Liver (tissue), 3 donors: ENCODE measurements at regions not wholly inside any gene's neighbourhood (a gene's known extent, or its start where the extent isn't known, plus 50 kb on each side); places are given as distances from the start of the nearest gene placed in this dataset.

Experiments
- ATF3 ChIP-seq: IDR thresholded peaks from 2 replicates; pipeline ENCODE4 v1.6.1; 2016; ENCODE audit warnings: antibody characterized with exemption
- EGR1 ChIP-seq, 2 donors: IDR thresholded peaks; 2 replicates each; pipeline ENCODE4 v1.6.1; 2016 to 2018; ENCODE audit warnings: antibody characterized with exemption in 2 of 2, low read depth in 2 of 2
- GABPA ChIP-seq, 2 donors: IDR thresholded peaks in 1 of 2; conservative IDR thresholded peaks in 1 of 2; 2 replicates each; pipeline ENCODE4 v1.6.1; 2016; ENCODE audit warnings: antibody characterized with exemption in 2 of 2, mild to moderate bottlenecking in 1 of 2, moderate library complexity in 1 of 2
- JUND ChIP-seq, 2 donors: IDR thresholded peaks; 2 replicates each; pipeline ENCODE4 v1.6.1; 2016; ENCODE audit warnings: antibody characterized with exemption in 2 of 2
- RXRA ChIP-seq, 2 donors: IDR thresholded peaks; 2 replicates each; pipeline ENCODE4 v1.6.1; 2017 to 2018; ENCODE audit warnings: antibody characterized with exemption in 2 of 2, mild to moderate bottlenecking in 1 of 2
- SP1 ChIP-seq: IDR thresholded peaks from 2 replicates; pipeline ENCODE4 v1.6.1; 2018; ENCODE audit warnings: antibody characterized with exemption, mild to moderate bottlenecking
- TAF1 ChIP-seq: conservative IDR thresholded peaks from 2 replicates; pipeline ENCODE4 v1.6.1; 2016; ENCODE audit warnings: antibody characterized with exemption, mild to moderate bottlenecking
- YY1 ChIP-seq: IDR thresholded peaks from 2 replicates; pipeline ENCODE4 v1.6.1; 2016; ENCODE audit warnings: antibody characterized with exemption, mild to moderate bottlenecking
- TF ChIP-seq, protein P1 (sequence below): fragments of 150-350 bp; IDR thresholded peaks from 2 replicates; pipeline ENCODE4 v1.5.1; 2017; ENCODE audit warnings: improper control_type of control experiment, low read depth, low read length; ENCODE audit not compliant: missing input control
- TF ChIP-seq, protein P2 (sequence below): IDR thresholded peaks from 2 replicates; pipeline ENCODE4 v1.6.1; 2016; ENCODE audit warnings: antibody characterized with exemption, mild to moderate bottlenecking
- donor health status: healthy.
- donor health status: healthy.

DNA sequence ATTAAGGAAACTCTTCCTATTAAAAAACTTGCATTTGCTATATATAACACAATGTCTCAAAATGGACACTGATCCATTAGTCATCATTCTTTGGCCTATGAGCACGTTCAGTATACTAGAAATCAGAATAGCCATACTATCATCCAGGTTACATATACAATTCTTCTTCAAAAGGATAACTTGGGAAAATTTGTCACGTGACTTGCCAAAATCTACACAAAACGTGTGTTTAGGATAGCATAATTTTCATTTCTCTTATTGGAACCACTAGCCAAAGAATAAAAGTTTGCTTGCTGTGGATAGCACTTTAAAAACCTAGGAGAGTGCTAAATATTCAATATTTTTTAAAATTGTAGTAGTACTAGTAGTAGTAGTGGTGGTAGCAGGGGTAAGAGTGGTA, 714.3 kb upstream of the FOXG1 start:
- TF ChIP-seq, protein P1, sequence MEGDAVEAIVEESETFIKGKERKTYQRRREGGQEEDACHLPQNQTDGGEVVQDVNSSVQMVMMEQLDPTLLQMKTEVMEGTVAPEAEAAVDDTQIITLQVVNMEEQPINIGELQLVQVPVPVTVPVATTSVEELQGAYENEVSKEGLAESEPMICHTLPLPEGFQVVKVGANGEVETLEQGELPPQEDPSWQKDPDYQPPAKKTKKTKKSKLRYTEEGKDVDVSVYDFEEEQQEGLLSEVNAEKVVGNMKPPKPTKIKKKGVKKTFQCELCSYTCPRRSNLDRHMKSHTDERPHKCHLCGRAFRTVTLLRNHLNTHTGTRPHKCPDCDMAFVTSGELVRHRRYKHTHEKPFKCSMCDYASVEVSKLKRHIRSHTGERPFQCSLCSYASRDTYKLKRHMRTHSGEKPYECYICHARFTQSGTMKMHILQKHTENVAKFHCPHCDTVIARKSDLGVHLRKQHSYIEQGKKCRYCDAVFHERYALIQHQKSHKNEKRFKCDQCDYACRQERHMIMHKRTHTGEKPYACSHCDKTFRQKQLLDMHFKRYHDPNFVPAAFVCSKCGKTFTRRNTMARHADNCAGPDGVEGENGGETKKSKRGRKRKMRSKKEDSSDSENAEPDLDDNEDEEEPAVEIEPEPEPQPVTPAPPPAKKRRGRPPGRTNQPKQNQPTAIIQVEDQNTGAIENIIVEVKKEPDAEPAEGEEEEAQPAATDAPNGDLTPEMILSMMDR, result no peak
- TF ChIP-seq RXRA (IDR thresholded peaks at IDR 0.05), result no peak
- TF ChIP-seq TAF1, result no peak
- no peak for TF ChIP-seq SP1
- TF ChIP-seq EGR1 (IDR thresholded peaks at IDR 0.05; ENCODE audit: low read depth in 2 of 2), result no peak
- TF ChIP-seq, protein P2, sequence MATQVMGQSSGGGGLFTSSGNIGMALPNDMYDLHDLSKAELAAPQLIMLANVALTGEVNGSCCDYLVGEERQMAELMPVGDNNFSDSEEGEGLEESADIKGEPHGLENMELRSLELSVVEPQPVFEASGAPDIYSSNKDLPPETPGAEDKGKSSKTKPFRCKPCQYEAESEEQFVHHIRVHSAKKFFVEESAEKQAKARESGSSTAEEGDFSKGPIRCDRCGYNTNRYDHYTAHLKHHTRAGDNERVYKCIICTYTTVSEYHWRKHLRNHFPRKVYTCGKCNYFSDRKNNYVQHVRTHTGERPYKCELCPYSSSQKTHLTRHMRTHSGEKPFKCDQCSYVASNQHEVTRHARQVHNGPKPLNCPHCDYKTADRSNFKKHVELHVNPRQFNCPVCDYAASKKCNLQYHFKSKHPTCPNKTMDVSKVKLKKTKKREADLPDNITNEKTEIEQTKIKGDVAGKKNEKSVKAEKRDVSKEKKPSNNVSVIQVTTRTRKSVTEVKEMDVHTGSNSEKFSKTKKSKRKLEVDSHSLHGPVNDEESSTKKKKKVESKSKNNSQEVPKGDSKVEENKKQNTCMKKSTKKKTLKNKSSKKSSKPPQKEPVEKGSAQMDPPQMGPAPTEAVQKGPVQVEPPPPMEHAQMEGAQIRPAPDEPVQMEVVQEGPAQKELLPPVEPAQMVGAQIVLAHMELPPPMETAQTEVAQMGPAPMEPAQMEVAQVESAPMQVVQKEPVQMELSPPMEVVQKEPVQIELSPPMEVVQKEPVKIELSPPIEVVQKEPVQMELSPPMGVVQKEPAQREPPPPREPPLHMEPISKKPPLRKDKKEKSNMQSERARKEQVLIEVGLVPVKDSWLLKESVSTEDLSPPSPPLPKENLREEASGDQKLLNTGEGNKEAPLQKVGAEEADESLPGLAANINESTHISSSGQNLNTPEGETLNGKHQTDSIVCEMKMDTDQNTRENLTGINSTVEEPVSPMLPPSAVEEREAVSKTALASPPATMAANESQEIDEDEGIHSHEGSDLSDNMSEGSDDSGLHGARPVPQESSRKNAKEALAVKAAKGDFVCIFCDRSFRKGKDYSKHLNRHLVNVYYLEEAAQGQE, result no peak
- TF ChIP-seq YY1, result no peak
- TF ChIP-seq GABPA (IDR thresholded peaks at IDR 0.05 in 1 of 2, conservative IDR thresholded peaks at IDR 0.05 in 1 of 2), result no peak
- no peak for TF ChIP-seq JUND (IDR thresholded peaks at IDR 0.05)
- TF ChIP-seq ATF3, result no peak
